ENCODE measurements at regions not wholly inside any gene's neighbourhood (a gene's known extent, or its start where the extent isn't known, plus 50 kb on each side); places are given as distances from the start of the nearest gene placed in this dataset. TPM values are rescaled to one million over a fixed set of nuclear protein-coding genes. Genes with fewer than 3 reads are reported as not detected.

GRCh38 chr1:78420181-78420580 is 70.6 kb upstream of the PTGFR start:
- no peak for DNase-seq (ENCODE audit: low read depth)

- no peak for DNase-seq (ENCODE audit: low read depth)
These were observed 70.1 kb upstream of the PTGFR start for GRCh38 chr1:78420688-78421087.

- no peak for DNase-seq (ENCODE audit: low read depth)
These were observed 66.1 kb upstream of the PTGFR start for GRCh38 chr1:78424720-78425119.

- no peak for DNase-seq (ENCODE audit: low read depth)
These were observed 64.4 kb upstream of the PTGFR start for GRCh38 chr1:78426408-78426807.

- no peak for DNase-seq (ENCODE audit: low read depth)
These were observed 63.3 kb upstream of the PTGFR start for GRCh38 chr1:78427506-78427905.

GRCh38 chr1:78432016-78432415 is 58.8 kb upstream of the PTGFR start:
- DNase-seq (ENCODE audit: low read depth), result no peak

- no peak for DNase-seq (ENCODE audit: low read depth)
These were observed 56.4 kb upstream of the PTGFR start for GRCh38 chr1:78434351-78434750.

- no peak for DNase-seq (ENCODE audit: low read depth)
These were observed 53.8 kb upstream of the PTGFR start for GRCh38 chr1:78436961-78437360.

- DNase-seq (ENCODE audit: low read depth), result no peak
These were observed 53.4 kb upstream of the PTGFR start for GRCh38 chr1:78437396-78437795.

- DNase-seq (ENCODE audit: low read depth), result no peak
These were observed 52.8 kb upstream of the PTGFR start for GRCh38 chr1:78437941-78438340.

GRCh38 chr1:78440381-78440793 is 50.4 kb upstream of the PTGFR start:
- DNase-seq (ENCODE audit: low read depth), result peak; percentile 26

Small RNA genes lying in the stretch of these regions (small RNA-seq; reads per million reads assigned to genes)
- gene AC096531.1, result not detected
- gene RNA5SP23, result not detected

Data from HT1080 (cell line).